Activated B cell treated with CpG ODN at 0.5 μM for 24 hours (primary cell): ENCODE measurements at regions not wholly inside any gene's neighbourhood (a gene's known extent, or its start where the extent isn't known, plus 50 kb on each side); places are given as distances from the start of the nearest gene placed in this dataset.
"Not testable (repeated sequence)": the region's sequence is repeated elsewhere in the genome, so short reads cannot be mapped to it uniquely, and the experiment has no call there.

Experiments used
- ATAC-seq: fragments of 200-7000 bp; cut with Tn5 transposase; one replicate; pipeline ENCODE4 v1.10.0; 2021; ENCODE audit warnings: low read depth, mild to moderate bottlenecking, moderate library complexity
- CTCF ChIA-PET: fragments of 350-600 bp; sonication (Branson Sonifier 250); formaldehyde crosslinking; loops from one replicate; lab custom pipeline; 2021; ENCODE audit warnings: antibody characterized with exemption; lab: Charles Lee
- POLR2A ChIA-PET: fragments of 350-600 bp; sonication (Branson Sonifier 250); formaldehyde crosslinking; loops from one replicate; lab custom pipeline; 2021; ENCODE audit warnings: antibody characterized with exemption; lab: Charles Lee
- DNase-seq: peaks from one replicate; pipeline ENCODE4 v3.0.0; 2022
- H3K27ac Mint-ChIP-seq: one replicate; pipeline ENCODE4 v1.8.0; 2020; ENCODE audit warnings: mixed read lengths
- H3K27me3 Mint-ChIP-seq: one replicate; pipeline ENCODE4 v1.8.0; 2021; ENCODE audit warnings: mixed read lengths
- H3K36me3 Mint-ChIP-seq: one replicate; pipeline ENCODE4 v1.8.0; 2021; ENCODE audit warnings: low read depth, mixed read lengths
- H3K4me1 Mint-ChIP-seq: one replicate; pipeline ENCODE4 v1.8.0; 2021; ENCODE audit warnings: mixed read lengths
- H3K4me3 Mint-ChIP-seq: one replicate; pipeline ENCODE4 v1.8.0; 2020; ENCODE audit warnings: mild to moderate bottlenecking, mixed read lengths
- H3K9me3 Mint-ChIP-seq: one replicate; pipeline ENCODE4 v1.8.0; 2020; ENCODE audit warnings: mixed read lengths
- intact Hi-C: fragments of 100-400 bp; cut with micrococcal nuclease; formaldehyde crosslinking; loops from one replicate; pipeline ENCODE4 v1.15.1; 2024
- TF ChIP-seq, protein P1 (sequence below): fragments of 200-600 bp; IDR thresholded peaks from one replicate; pipeline ENCODE4 v1.8.0; 2022; ENCODE audit warnings: antibody characterized with exemption, mild to moderate bottlenecking

DNA sequence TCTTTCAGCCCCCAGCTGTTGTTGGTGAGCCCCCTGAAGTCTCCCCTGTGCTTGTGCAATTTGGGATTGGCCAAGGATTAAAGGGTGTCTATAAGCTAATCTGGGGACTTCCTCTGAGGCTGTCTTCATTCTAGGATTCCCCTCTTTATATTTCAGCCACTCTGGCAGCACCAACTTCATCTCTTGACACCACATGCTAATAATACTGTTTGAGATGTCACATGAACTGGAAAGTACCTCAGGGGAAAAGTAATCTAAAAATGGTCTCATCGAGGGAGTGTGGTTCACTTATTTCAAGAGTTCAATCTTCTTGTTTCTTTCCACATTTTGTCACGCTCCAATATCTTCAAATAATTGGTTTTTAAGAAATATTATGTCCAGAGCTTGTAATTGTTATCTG is 279.2 kb upstream of the TMC3 start:
- TF ChIP-seq, protein P1, sequence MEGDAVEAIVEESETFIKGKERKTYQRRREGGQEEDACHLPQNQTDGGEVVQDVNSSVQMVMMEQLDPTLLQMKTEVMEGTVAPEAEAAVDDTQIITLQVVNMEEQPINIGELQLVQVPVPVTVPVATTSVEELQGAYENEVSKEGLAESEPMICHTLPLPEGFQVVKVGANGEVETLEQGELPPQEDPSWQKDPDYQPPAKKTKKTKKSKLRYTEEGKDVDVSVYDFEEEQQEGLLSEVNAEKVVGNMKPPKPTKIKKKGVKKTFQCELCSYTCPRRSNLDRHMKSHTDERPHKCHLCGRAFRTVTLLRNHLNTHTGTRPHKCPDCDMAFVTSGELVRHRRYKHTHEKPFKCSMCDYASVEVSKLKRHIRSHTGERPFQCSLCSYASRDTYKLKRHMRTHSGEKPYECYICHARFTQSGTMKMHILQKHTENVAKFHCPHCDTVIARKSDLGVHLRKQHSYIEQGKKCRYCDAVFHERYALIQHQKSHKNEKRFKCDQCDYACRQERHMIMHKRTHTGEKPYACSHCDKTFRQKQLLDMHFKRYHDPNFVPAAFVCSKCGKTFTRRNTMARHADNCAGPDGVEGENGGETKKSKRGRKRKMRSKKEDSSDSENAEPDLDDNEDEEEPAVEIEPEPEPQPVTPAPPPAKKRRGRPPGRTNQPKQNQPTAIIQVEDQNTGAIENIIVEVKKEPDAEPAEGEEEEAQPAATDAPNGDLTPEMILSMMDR = no peak
- DNase-seq (no peak), ATAC-seq (no peak)
- peaks cover 2% of the 10 kb centered on the region for H3K4me1 Mint-ChIP-seq
- peaks cover 4% of the 10 kb centered on the region for H3K9me3 Mint-ChIP-seq
- H3K27me3 Mint-ChIP-seq = no peaks in the 10 kb centered on the region
- ChIA-PET CTCF (no interaction called here), POLR2A (no interaction called here)
- no peak overlapping the region for H3K27ac Mint-ChIP-seq
- intact Hi-C loops = no loop called here
- no peak overlapping the region for H3K4me3 Mint-ChIP-seq
- no peaks in the 10 kb centered on the region for H3K36me3 Mint-ChIP-seq

DNA sequence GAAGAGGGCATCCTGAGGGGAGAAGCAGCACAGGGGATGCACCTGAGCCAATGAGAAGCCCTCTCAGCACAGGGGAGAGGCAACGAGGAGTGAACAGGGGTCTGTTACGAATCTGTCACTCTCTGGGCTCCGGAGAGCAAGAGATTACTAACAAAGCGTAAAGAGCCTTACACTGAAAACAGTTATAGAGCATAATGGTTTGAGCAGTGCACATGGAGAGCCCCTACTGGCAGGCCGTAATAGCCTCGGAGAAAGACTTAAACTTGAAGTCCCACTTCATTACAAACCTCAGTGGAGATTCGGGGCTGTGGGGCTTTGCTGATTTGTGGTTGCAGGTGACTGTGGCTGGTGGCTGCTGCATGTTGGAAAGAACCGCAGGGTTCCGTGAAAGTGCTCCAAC is 271.5 kb upstream of the TMC3 start:
- Mint-ChIP-seq H3K27ac (no peak overlapping the region), H3K4me1 (no peaks in the 10 kb centered on the region), H3K27me3 (no peaks in the 10 kb centered on the region), H3K36me3 (no peaks in the 10 kb centered on the region), H3K4me3 (no peak overlapping the region), H3K9me3 (no peaks in the 10 kb centered on the region)
- CTCF ChIA-PET = no interaction called here
- no peak for DNase-seq
- no peak for ATAC-seq
- intact Hi-C loops = no loop called here
- TF ChIP-seq, protein P1 = no peak
- POLR2A ChIA-PET = no interaction called here

DNA sequence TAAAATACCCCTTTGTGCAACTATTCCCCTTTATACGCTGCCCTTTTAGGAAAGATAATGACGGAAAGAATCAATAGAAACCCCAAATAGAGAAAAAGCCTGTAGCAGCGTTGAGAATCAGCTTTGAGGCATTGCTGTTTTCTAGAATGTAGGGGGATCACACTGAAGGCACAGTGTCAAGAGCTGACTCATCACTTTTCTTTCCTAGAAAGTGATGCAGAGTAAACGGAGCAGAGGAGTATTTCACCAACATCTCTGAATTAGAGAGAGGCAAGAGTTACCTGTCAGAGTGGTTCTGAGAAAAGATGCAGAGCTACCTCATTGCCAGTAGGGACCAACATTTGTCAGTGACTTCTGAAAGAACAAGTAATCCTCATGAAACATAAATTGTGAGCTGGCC is 269.8 kb upstream of the TMC3 start:
- Mint-ChIP-seq H3K27ac (no peak overlapping the region), H3K4me3 (no peak overlapping the region), H3K36me3 (no peaks in the 10 kb centered on the region), H3K27me3 (no peaks in the 10 kb centered on the region), H3K4me1 (no peaks in the 10 kb centered on the region), H3K9me3 (peaks cover 3% of the 10 kb centered on the region)
- ATAC-seq (no peak), DNase-seq (no peak)
- POLR2A ChIA-PET = no interaction called here
- CTCF ChIA-PET = no interaction called here
- intact Hi-C loops = no loop called here
- TF ChIP-seq, protein P1 = no peak

DNA sequence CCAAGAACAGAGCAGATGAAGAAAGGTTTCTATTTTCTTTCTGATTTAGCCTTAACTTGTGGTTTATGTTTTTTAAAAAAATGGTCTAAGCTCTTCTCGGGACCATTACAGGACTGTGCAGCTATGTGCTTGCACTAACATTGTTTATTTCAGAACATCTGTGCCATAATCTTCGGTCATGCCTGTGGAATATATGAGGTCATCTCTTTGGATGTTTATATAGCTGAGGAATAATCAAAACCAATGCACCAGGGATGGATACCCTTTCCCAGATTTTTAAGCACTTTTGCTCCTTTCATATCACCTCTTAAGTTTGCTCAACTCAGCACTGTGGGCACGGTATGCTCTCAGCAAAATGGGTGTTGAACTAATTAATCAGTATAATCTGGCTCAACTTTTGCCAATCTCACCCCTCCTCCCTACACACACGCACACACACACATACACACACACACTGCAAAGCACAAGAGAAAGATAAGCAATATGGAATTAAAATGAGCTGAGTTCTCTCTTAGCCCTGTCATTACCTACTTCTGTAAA is 268.5 kb upstream of the TMC3 start:
- Mint-ChIP-seq H3K36me3 (no peaks in the 10 kb centered on the region), H3K4me3 (no peak overlapping the region), H3K27ac (no peak overlapping the region), H3K27me3 (no peaks in the 10 kb centered on the region), H3K4me1 (no peaks in the 10 kb centered on the region), H3K9me3 (peaks cover 3% of the 10 kb centered on the region)
- ChIA-PET POLR2A (no interaction called here), CTCF (no interaction called here)
- TF ChIP-seq, protein P1 = no peak
- intact Hi-C loops = no loop called here
- DNase-seq = no peak
- no peak for ATAC-seq

DNA sequence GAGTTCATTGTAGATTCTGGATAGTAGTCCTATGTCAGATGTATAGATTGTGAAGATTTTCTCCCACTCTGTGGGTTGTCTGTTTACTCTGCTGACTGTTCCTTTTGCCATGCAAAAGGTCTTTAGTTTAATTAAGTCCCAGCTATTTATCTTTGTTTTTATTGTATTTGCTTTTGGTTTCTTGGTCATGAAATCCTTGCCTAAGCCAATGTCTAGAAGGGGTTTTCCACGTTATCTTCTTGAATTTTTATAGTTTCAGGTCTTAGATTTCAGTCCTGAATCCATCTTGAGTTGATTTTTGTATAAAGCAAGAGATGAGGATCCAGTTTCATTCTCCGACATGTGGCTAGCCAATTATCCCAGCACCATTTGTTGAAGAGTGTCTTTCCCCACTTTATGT is 262.1 kb upstream of the TMC3 start:
- H3K4me1 Mint-ChIP-seq, CTCF ChIA-PET, DNase-seq, H3K27me3 Mint-ChIP-seq, H3K27ac Mint-ChIP-seq, H3K36me3 Mint-ChIP-seq, H3K9me3 Mint-ChIP-seq, intact Hi-C loops, H3K4me3 Mint-ChIP-seq, POLR2A ChIA-PET, ATAC-seq: not testable (repeated sequence)

DNA sequence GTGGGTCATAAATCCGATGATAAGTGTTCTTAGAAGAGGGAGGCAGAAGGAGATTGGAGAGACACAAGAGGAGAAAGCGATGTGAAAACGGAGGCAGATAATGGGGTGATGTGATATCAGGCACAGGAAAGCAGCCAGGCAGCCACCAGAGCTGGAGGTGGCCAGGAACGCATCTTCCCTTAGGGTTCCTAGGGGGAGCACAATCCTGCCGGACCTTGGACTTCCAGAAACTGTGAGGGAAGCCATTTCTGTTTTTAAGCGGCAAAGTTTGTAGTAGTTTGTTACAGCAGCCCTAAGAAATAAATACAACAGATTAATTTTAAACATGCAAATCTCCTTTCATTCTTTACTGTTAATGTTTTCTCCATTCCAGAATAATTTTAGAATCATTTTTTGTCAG is 259.9 kb upstream of the TMC3 start:
- H3K4me3 Mint-ChIP-seq = no peak overlapping the region
- intact Hi-C loops = no loop called here
- POLR2A ChIA-PET = no interaction called here

More for the DNA sequence above, 259.9 kb upstream of the TMC3 start:
- CTCF ChIA-PET = no interaction called here
- no peak overlapping the region for H3K27ac Mint-ChIP-seq
- TF ChIP-seq, protein P1 = no peak
- H3K4me1 Mint-ChIP-seq = no peaks in the 10 kb centered on the region
- no peaks in the 10 kb centered on the region for H3K36me3 Mint-ChIP-seq
- no peak for DNase-seq
- peaks cover under 1% of the 10 kb centered on the region for H3K9me3 Mint-ChIP-seq
- H3K27me3 Mint-ChIP-seq = no peaks in the 10 kb centered on the region
- ATAC-seq = no peak
